K562 (cell line): ENCODE measurements at regions not wholly inside any gene's neighbourhood (a gene's known extent, or its start where the extent isn't known, plus 50 kb on each side); places are given as distances from the start of the nearest gene placed in this dataset.

Experiments
- ATAC-seq: fragments of 200-7000 bp; cut with Tn5 transposase; 3 replicates; pipeline ENCODE4 v1.9.1; 2020; ENCODE audit warnings: moderate library complexity
- BruUV-seq: library from RNA; stranded (reverse); fragments of 400-500 nt; replicated peaks from 2 replicates; lab custom pipeline; 2021; lab: Mats Ljungman, UMichigan
- CTCF ChIA-PET: fragments of 300-600 bp; formaldehyde crosslinking; extraction: SDS; loops from one replicate; lab custom pipeline; 2021; ENCODE audit warnings: low intra/inter-chr PET ratio; lab: Yijun Ruan, JAX
- POLR2A ChIA-PET: fragments of 300-600, 350-650 bp; sonication (Branson Sonifier 250); formaldehyde crosslinking; extraction: SDS; loops from one replicate; lab custom pipeline; 2021; ENCODE audit warnings: antibody characterized with exemption, inconsistent platforms; lab: Yijun Ruan, JAX
- DNase-seq, 4 experiments: peaks; one replicate each; pipeline versions ENCODE4 v3.0.0 to v3.0.0-alpha.2; 2011 to 2018; ENCODE audit warnings: low spot score in 3 of 4, mixed read lengths in 3 of 4; ENCODE audit errors: extremely low read depth in 1 of 4
- FAIRE-seq: peaks from 2 replicates; lab custom pipeline; 2011; peaks lifted over from hg19 to GRCh38; lab: Jason Lieb, UNC
- H2AFZ ChIP-seq: 2 replicates; pipeline ENCODE4 v1.6.0; 2011; ENCODE audit warnings: low read depth, low read length, control low read depth, inconsistent platforms
- H3K27ac ChIP-seq: fragments of 200-600 bp; 3 replicates; pipeline ENCODE4 v1.8.0; 2011; ENCODE audit warnings: low read depth, mild to moderate bottlenecking, control low read depth, inconsistent platforms, low read length, moderate library complexity, mixed read lengths; ENCODE audit errors: extremely low read depth
- H3K27me3 ChIP-seq, 2 experiments: fragments of 300-600 bp in 1 of 2; 2 replicates in 1 of 2; 3 replicates in 1 of 2; pipeline versions ENCODE4 v1.6.0 to v1.8.0; 2011; ENCODE audit warnings: inconsistent platforms in 2 of 2, low read length in 2 of 2, mild to moderate bottlenecking in 1 of 2, mixed read lengths in 1 of 2, moderate library complexity in 1 of 2; ENCODE audit not compliant: control insufficient read depth in 2 of 2, insufficient read depth in 2 of 2
- H3K36me3 ChIP-seq: fragments of 300-600 bp; 3 replicates; pipeline ENCODE4 v1.8.0; 2011; ENCODE audit warnings: mild to moderate bottlenecking, low read length, inconsistent platforms; ENCODE audit not compliant: control insufficient read depth, insufficient read depth
- H3K4me1 ChIP-seq, 2 experiments: fragments of 200-600 bp in 1 of 2; replicated peaks in 1 of 2; 2 replicates in 1 of 2; 3 replicates in 1 of 2; pipeline versions ENCODE4 v1.5.1 to v1.8.0; 2011; ENCODE audit warnings: inconsistent platforms in 2 of 2, low read length in 2 of 2, mild to moderate bottlenecking in 1 of 2, mixed read lengths in 1 of 2, moderate library complexity in 1 of 2; ENCODE audit not compliant: control insufficient read depth in 2 of 2, insufficient read depth in 2 of 2
- H3K4me2 ChIP-seq: 2 replicates; pipeline ENCODE4 v1.6.1; 2011; ENCODE audit warnings: low read length, control low read depth, inconsistent platforms, mixed read lengths; ENCODE audit not compliant: insufficient read depth
- H3K4me3 ChIP-seq: fragments of 200-600 bp; sonication (generic), shearing (Covaris generic); 2 replicates; pipeline ENCODE4 v1.5.1; 2016; ENCODE audit warnings: control low read depth, inconsistent platforms
- H3K79me2 ChIP-seq: fragments of 200-600 bp; 3 replicates; pipeline ENCODE4 v1.8.0; 2011; ENCODE audit warnings: low read length, inconsistent platforms; ENCODE audit not compliant: control insufficient read depth, insufficient read depth
- H3K9ac ChIP-seq, 2 experiments: 2 replicates each; pipeline versions ENCODE4 v1.6.0 to v1.6.1; 2011; ENCODE audit warnings: low read depth in 2 of 2, low read length in 2 of 2, control low read depth in 1 of 2, inconsistent platforms in 1 of 2, mild to moderate bottlenecking in 1 of 2, mixed read lengths in 1 of 2; ENCODE audit not compliant: insufficient read depth in 1 of 2
- H3K9me1 ChIP-seq: one replicate; pipeline ENCODE4 v1.6.0; 2011; ENCODE audit warnings: inconsistent platforms, mild to moderate bottlenecking, low read length, moderate library complexity; ENCODE audit not compliant: control insufficient read depth, insufficient read depth
- H3K9me3 ChIP-seq: replicated peaks from 2 replicates; pipeline ENCODE4 v1.5.1; 2011; ENCODE audit warnings: low read depth, low read length, inconsistent platforms; ENCODE audit not compliant: control insufficient read depth, insufficient read depth
- H4K20me1 ChIP-seq: replicated peaks from 2 replicates; pipeline ENCODE4 v1.6.1; 2011; ENCODE audit warnings: low read length, inconsistent platforms, mixed read lengths; ENCODE audit not compliant: control insufficient read depth, insufficient read depth
- CBX1 ChIP-seq: sonication (generic); IDR thresholded peaks from 2 replicates; pipeline ENCODE4 v1.6.1; 2016; ENCODE audit warnings: antibody characterized with exemption, low read depth, mild to moderate bottlenecking
- CHD1 ChIP-seq: fragments of 200-600 bp; sonication (generic); IDR thresholded peaks from one replicate; pipeline ENCODE4 v1.6.1; 2012; ENCODE audit warnings: mild to moderate bottlenecking, moderate library complexity, low read length, inconsistent platforms
- E2F4 ChIP-seq: sonication (generic); formaldehyde crosslinking; IDR thresholded peaks from 2 replicates; pipeline ENCODE4 v1.8.0; 2022; ENCODE audit warnings: mild to moderate bottlenecking, low read depth, missing genetic modification reagents
- GTF2B ChIP-seq: IDR thresholded peaks from 2 replicates; pipeline ENCODE4 v1.6.1; 2011; ENCODE audit not compliant: insufficient read length; ENCODE audit errors: extremely low read depth
- HES1 ChIP-seq: fragments of 450-650 bp; IDR thresholded peaks from 2 replicates; pipeline ENCODE4 v1.6.1; 2016; ENCODE audit warnings: low read depth, mild to moderate bottlenecking, moderate library complexity
- KLF1 ChIP-seq: fragments of 450-650 bp; IDR thresholded peaks from 2 replicates; pipeline ENCODE4 v1.6.1; 2016; ENCODE audit warnings: missing genetic modification characterization, missing compliant biosample characterization
- LEF1 ChIP-seq: fragments of 450-650 bp; IDR thresholded peaks from 2 replicates; pipeline ENCODE4 v1.6.1; 2016; ENCODE audit warnings: mild to moderate bottlenecking
- NBN ChIP-seq: fragments of 450-650 bp; IDR thresholded peaks from 2 replicates; pipeline ENCODE4 v1.6.1; 2016; ENCODE audit warnings: low read depth, mild to moderate bottlenecking
- NR2C1 ChIP-seq, 2 experiments: fragments of 450-650 bp; IDR thresholded peaks; 2 replicates each; pipeline ENCODE4 v1.6.1; 2017; ENCODE audit warnings: mild to moderate bottlenecking in 2 of 2, antibody characterized with exemption in 1 of 2, inconsistent platforms in 1 of 2, missing compliant biosample characterization in 1 of 2, missing genetic modification characterization in 1 of 2
- NR3C1 ChIP-seq: sonication (generic); formaldehyde crosslinking; IDR thresholded peaks from 2 replicates; pipeline ENCODE4 v1.8.1; 2022; ENCODE audit warnings: missing genetic modification reagents
- RBM22 ChIP-seq: fragments of 200-400 bp; formaldehyde crosslinking; IDR thresholded peaks from 2 replicates; pipeline ENCODE4 v1.6.1; 2018; ENCODE audit warnings: low read length, low read depth; ENCODE audit not compliant: poor library complexity, severe bottlenecking
- RBM25 ChIP-seq: fragments of 200-400 bp; formaldehyde crosslinking; IDR thresholded peaks from 2 replicates; pipeline ENCODE4 v1.6.1; 2018; ENCODE audit warnings: low read length, low read depth, moderate library complexity; ENCODE audit not compliant: severe bottlenecking
- SIN3A ChIP-seq, 2 experiments: fragments of 150-350 bp in 1 of 2; IDR thresholded peaks; 2 replicates each; pipeline ENCODE4 v1.6.1; 2011 to 2016; ENCODE audit warnings: borderline replicate concordance in 2 of 2, low read depth in 2 of 2, low read length in 2 of 2, mild to moderate bottlenecking in 2 of 2, moderate library complexity in 2 of 2; ENCODE audit not compliant: control insufficient read depth in 1 of 2
- ZNF324 ChIP-seq: fragments of 250-450 bp; sonication (Bioruptor Pico); IDR thresholded peaks from 2 replicates; pipeline ENCODE4 v1.4.0; 2020; ENCODE audit warnings: mild to moderate bottlenecking
- ZNF384 ChIP-seq: IDR thresholded peaks from 2 replicates; pipeline ENCODE4 v1.6.1; 2012; ENCODE audit warnings: low read depth, low read length, improper control_type of control experiment
- in situ Hi-C: fragments of 300-500 bp; cut with MboI; formaldehyde crosslinking; loops from 4 replicates; pipeline ENCODE4 v1.15.0; 2018; ENCODE audit warnings: inconsistent platforms, mixed read lengths
- intact Hi-C: fragments of 100-400 bp; cut with micrococcal nuclease; formaldehyde crosslinking; loops from 2 replicates; pipeline ENCODE4 v1.14.2; 2022

GRCh38 chr12:119247007-119247719, 68.4 kb downstream of the HSPB8 start (continued):
- no peak for TF ChIP-seq NR2C1 (IDR thresholded peaks at IDR 0.05)
- no peak for TF ChIP-seq NR2C1 (tag; IDR thresholded peaks at IDR 0.05)
- TF ChIP-seq KLF1 (tag), result no peak
- no peak for TF ChIP-seq GTF2B

- no peak for DNase-seq
- no peaks in the 10 kb centered on the region for H3K9me1 ChIP-seq
- intact Hi-C loops (no loop called here), in situ Hi-C loops (no loop called here)
- no peak overlapping the region for H3K4me3 ChIP-seq
- 0 out of 5 replicates have a peak, but pooled peaks cover 0 to 4% of the 10 kb centered on the region in 2 experiments for H3K27me3 ChIP-seq
- CTCF ChIA-PET, result no interaction called here
- no peaks in the 10 kb centered on the region for H3K36me3 ChIP-seq
- no peak for FAIRE-seq
- H2AFZ ChIP-seq, result no peak overlapping the region
- no peaks in the 10 kb centered on the region for H3K4me1 ChIP-seq
- POLR2A ChIA-PET, result no interaction called here
- H3K9ac ChIP-seq, result no peak overlapping the region
- H3K4me2 ChIP-seq, result no peak overlapping the region
- no peaks in the 10 kb centered on the region for H3K9me3 ChIP-seq
- no peak overlapping the region for H3K27ac ChIP-seq
- TF ChIP-seq ZNF324 (no peak), NR3C1 (CRISPR knock-in tag) (no peak), NBN (no peak), LEF1 (no peak), HES1 (no peak), E2F4 (CRISPR knock-in tag) (no peak), ZNF384 (no peak), CHD1 (no peak), RBM25 (no peak), RBM22 (no peak), CBX1 (no peak), SIN3A (IDR thresholded peaks at IDR 0.05; ENCODE audit: borderline replicate concordance in 2 of 2, control insufficient read depth in 1 of 2, low read depth in 2 of 2, low read length in 2 of 2) (no peak)
- ATAC-seq, result no peak
- no peaks in the 10 kb centered on the region for H3K79me2 ChIP-seq
- no TSS peak for BruUV-seq
- H4K20me1 ChIP-seq, result no peaks in the 10 kb centered on the region; the same call in 1 of the 2 replicates
Observed at GRCh38 chr12:119247720-119248043, 69.0 kb downstream of the HSPB8 start.
